Smooth muscle cell (in vitro differentiated cells): ENCODE measurements at regions not wholly inside any gene's neighbourhood (a gene's known extent, or its start where the extent isn't known, plus 50 kb on each side); places are given as distances from the start of the nearest gene placed in this dataset.

ENCODE experiments used
- DNase-seq: peaks from one replicate; lab custom pipeline; 2025; ENCODE audit not compliant: unreplicated experiment; lab: John Stamatoyannopoulos, UW
- H2AFZ ChIP-seq: fragments of 200-600 bp; sonication (generic); 2 replicates; pipeline ENCODE4 v1.6.0; 2016; ENCODE audit warnings: antibody characterized with exemption, low read depth, mild to moderate bottlenecking
- H3F3A ChIP-seq: fragments of 200-600 bp; sonication (generic); 2 replicates; pipeline ENCODE4 v1.6.0; 2017; ENCODE audit warnings: antibody characterized with exemption, low read depth
- H3K27ac ChIP-seq: fragments of 200-600 bp; sonication (generic); 2 replicates; pipeline ENCODE4 v1.5.1; 2016; ENCODE audit warnings: low read depth, mild to moderate bottlenecking
- H3K27me3 ChIP-seq: fragments of 200-600 bp; sonication (generic); 2 replicates; pipeline ENCODE4 v1.6.1; 2016; ENCODE audit warnings: low read depth, mild to moderate bottlenecking
- H3K36me3 ChIP-seq: fragments of 200-600 bp; sonication (generic); 2 replicates; pipeline ENCODE4 v1.5.1; 2016; ENCODE audit warnings: low read depth
- H3K4me1 ChIP-seq: fragments of 200-600 bp; sonication (generic); 2 replicates; pipeline ENCODE4 v1.5.1; 2016; ENCODE audit warnings: low read depth
- H3K4me2 ChIP-seq: fragments of 200-600 bp; sonication (generic); 2 replicates; pipeline ENCODE4 v1.6.0; 2016; ENCODE audit warnings: mild to moderate bottlenecking
- H3K4me3 ChIP-seq: fragments of 200-600 bp; sonication (generic); 2 replicates; pipeline ENCODE4 v1.5.1; 2016; ENCODE audit warnings: mild to moderate bottlenecking
- H3K79me2 ChIP-seq: fragments of 200-600 bp; sonication (generic); 2 replicates; pipeline ENCODE4 v1.6.0; 2016; ENCODE audit warnings: low read depth, mild to moderate bottlenecking
- H3K9ac ChIP-seq: fragments of 200-600 bp; sonication (generic); 2 replicates; pipeline ENCODE4 v1.6.0; 2016; ENCODE audit warnings: low read depth
- H3K9me3 ChIP-seq: fragments of 200-600 bp; sonication (generic); replicated peaks from 2 replicates; pipeline ENCODE4 v1.5.1; 2016; ENCODE audit warnings: low read depth
- H4K20me1 ChIP-seq: fragments of 200-600 bp; sonication (generic); 2 replicates; pipeline ENCODE4 v1.6.0; 2016; ENCODE audit warnings: low read depth
- WGBS: methylation state at CpG from one replicate; pipeline ENCODE4 v1.1.7; 2016; ENCODE audit warnings: low lambda C conversion rate; 5-methylcytosine and 5-hydroxymethylcytosine counted together
- TF ChIP-seq, protein P1 (sequence below): fragments of 200-600 bp; sonication (generic); IDR thresholded peaks from 2 replicates; pipeline ENCODE4 v1.5.1; 2017; ENCODE audit warnings: borderline replicate concordance, mild to moderate bottlenecking, antibody characterized with exemption; ENCODE audit not compliant: insufficient read depth, poor library complexity, severe bottlenecking

DNA sequence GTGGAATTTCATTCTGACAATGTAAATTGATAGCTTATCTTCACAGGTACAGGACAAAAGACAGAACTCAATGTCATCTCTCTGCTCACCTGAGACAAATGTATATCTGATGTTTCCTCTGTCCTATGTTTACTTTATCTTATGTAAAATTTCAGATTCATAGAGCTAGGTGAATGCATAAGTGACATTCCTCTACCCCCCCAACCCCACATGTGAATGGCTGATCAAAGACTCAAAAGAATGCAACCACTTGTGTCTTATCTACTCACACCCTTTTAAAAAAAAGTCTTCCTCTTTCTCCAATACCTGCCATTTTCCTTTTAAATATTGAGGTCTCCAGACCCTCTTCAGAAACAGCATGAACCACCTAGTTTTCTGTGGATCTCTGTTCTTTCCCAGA, 736.6 kb upstream of the SEL1L start:
- Histone ChIP-seq H2AFZ (no peak overlapping the region), H3K4me3 (no peak overlapping the region), H3K9ac (no peak overlapping the region), H3K79me2 (no peaks in the 10 kb centered on the region), H4K20me1 (no peaks in the 10 kb centered on the region), H3K4me2 (no peak overlapping the region), H3K27me3 (no peaks in the 10 kb centered on the region), H3K36me3 (no peaks in the 10 kb centered on the region), H3K9me3 (no peaks in the 10 kb centered on the region), H3F3A (no peaks in the 10 kb centered on the region), H3K4me1 (no peaks in the 10 kb centered on the region), H3K27ac (no peak overlapping the region)
- TF ChIP-seq, protein P1, sequence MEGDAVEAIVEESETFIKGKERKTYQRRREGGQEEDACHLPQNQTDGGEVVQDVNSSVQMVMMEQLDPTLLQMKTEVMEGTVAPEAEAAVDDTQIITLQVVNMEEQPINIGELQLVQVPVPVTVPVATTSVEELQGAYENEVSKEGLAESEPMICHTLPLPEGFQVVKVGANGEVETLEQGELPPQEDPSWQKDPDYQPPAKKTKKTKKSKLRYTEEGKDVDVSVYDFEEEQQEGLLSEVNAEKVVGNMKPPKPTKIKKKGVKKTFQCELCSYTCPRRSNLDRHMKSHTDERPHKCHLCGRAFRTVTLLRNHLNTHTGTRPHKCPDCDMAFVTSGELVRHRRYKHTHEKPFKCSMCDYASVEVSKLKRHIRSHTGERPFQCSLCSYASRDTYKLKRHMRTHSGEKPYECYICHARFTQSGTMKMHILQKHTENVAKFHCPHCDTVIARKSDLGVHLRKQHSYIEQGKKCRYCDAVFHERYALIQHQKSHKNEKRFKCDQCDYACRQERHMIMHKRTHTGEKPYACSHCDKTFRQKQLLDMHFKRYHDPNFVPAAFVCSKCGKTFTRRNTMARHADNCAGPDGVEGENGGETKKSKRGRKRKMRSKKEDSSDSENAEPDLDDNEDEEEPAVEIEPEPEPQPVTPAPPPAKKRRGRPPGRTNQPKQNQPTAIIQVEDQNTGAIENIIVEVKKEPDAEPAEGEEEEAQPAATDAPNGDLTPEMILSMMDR, result no peak
- DNase-seq, result no peak

DNA sequence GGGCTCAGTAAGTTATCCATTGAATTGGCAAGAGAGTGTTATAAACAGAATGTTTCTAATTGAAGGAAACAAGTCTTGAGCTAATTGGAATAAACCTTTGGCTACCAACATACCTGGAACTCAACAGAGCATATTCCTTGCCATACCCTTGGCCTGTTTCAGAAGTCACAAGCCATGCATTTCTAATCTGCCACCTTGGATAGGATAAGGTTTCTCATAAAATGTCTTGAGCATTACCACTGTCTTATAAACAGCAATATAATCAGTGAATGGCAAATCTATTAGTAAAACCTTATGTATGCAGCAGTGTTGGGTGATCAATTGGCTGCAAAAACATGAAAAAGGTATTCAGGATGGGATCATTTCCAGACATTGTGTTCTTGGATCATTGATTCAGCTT, 765.2 kb upstream of the SEL1L start:
- Histone ChIP-seq H3K4me3 (no peak overlapping the region), H3K79me2 (no peaks in the 10 kb centered on the region), H3K36me3 (no peaks in the 10 kb centered on the region), H3K4me1 (no peaks in the 10 kb centered on the region), H3F3A (no peaks in the 10 kb centered on the region), H3K27ac (no peak overlapping the region), H3K4me2 (no peak overlapping the region), H4K20me1 (no peaks in the 10 kb centered on the region), H2AFZ (no peak overlapping the region), H3K9me3 (no peaks in the 10 kb centered on the region), H3K27me3 (no peaks in the 10 kb centered on the region), H3K9ac (no peak overlapping the region)
- no peak for DNase-seq
- TF ChIP-seq, protein P1, result no peak

DNA sequence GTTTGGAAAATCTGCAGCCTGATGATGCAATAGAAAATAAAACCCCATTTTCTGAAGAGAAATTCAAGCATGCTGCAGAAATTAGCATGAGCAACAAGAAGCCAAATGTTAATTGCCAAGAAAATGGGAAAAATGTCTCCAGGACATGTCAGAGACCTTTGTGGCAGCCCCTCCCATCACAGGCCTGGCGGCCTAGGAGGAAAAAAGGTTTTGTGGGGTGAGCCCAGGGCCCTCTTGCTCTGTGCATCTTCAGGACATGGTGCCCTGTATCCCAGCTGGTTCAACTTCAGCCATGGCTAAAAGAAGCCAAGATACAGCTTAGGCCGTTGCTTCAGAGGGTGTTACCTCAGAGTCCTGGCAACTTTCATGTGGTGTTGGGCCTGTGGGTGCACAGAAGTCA, 775.5 kb upstream of the SEL1L start:
- DNase-seq, result no peak
- WGBS, result 81% methylated on average over 2 of the region's 2 CpGs
- Histone ChIP-seq H3K27ac (no peak overlapping the region), H3K9ac (no peak overlapping the region), H2AFZ (no peak overlapping the region), H3K4me2 (no peak overlapping the region), H3K27me3 (no peaks in the 10 kb centered on the region), H3K4me1 (no peaks in the 10 kb centered on the region), H3K9me3 (no peaks in the 10 kb centered on the region), H3F3A (no peaks in the 10 kb centered on the region), H3K36me3 (no peaks in the 10 kb centered on the region), H3K79me2 (no peaks in the 10 kb centered on the region), H3K4me3 (no peak overlapping the region), H4K20me1 (no peaks in the 10 kb centered on the region)
- TF ChIP-seq, protein P1, result no peak

DNA sequence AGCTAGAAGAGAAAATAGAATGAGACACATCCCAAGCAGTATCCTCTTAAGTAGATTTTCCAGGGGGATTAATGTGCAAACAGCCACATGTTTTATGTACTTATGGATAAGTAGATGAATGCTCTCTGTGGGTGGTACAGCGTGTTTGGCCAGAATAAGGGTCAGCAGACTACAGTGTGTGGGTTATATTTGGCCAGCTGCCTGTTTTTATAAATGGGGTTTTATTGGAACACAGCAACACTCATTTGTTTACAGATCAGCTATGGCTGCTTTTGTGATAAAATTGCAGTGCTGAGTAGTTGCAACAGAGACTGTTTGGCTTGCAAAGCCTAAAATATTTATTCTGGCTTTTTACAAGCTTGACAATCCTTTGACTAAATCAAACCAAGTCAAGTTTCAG, 780.2 kb upstream of the SEL1L start:
- Histone ChIP-seq H3K4me3 (no peak overlapping the region), H2AFZ (no peak overlapping the region), H3K4me1 (no peaks in the 10 kb centered on the region), H3F3A (no peaks in the 10 kb centered on the region), H3K9ac (no peak overlapping the region), H3K79me2 (no peaks in the 10 kb centered on the region), H3K36me3 (no peaks in the 10 kb centered on the region), H3K27ac (no peak overlapping the region), H3K27me3 (no peaks in the 10 kb centered on the region), H3K9me3 (no peaks in the 10 kb centered on the region), H3K4me2 (peak overlapping the region; percentile 38), H4K20me1 (no peaks in the 10 kb centered on the region)
- DNase-seq, result no peak
- WGBS, result 0% methylated on average over 1 of the region's 1 CpG
- TF ChIP-seq, protein P1, result no peak
